ENCODE measurements at regions not wholly inside any gene's neighbourhood (a gene's known extent, or its start where the extent isn't known, plus 50 kb on each side); places are given as distances from the start of the nearest gene placed in this dataset.

GRCh38 chr3:107920538-107920937 lies 170.3 kb downstream of the CD47 start:
- CTCF ChIA-PET: interaction anchor here (1.1 kb wide), 1 partner anchor 65 kb away, joined by 5 read pairs; no protein-coding TSS in a partner anchor
- RAD21 ChIA-PET (ENCODE audit: unreplicated experiment): no interaction called here
- Histone ChIP-seq H3K4me3 (no peak overlapping the region), H2AFZ (ENCODE audit: control insufficient read depth, low read depth, low read length) (no peak overlapping the region), H3K27ac (ENCODE audit: control insufficient read depth, insufficient read depth) (no peak overlapping the region), H4K20me1 (ENCODE audit: control insufficient read depth, insufficient read depth) (no peaks in the 10 kb centered on the region), H3K4me2 (ENCODE audit: control insufficient read depth, insufficient read depth) (no peak overlapping the region), H3K9ac (ENCODE audit: control insufficient read depth, insufficient read depth, low read length) (no peak overlapping the region), H3K27me3 (replicated peaks in 1 of 2; ENCODE audit: control insufficient read depth in 2 of 2, insufficient read depth in 2 of 2, low read length in 1 of 2) (peaks cover 2 to 3% of the 10 kb centered on the region in 2 experiments; a peak in 2 of 4 replicates), H3K36me3 (ENCODE audit: control insufficient read depth in 2 of 2, insufficient read depth in 2 of 2, low read length in 1 of 2) (no peaks in the 10 kb centered on the region), H3K79me2 (ENCODE audit: control insufficient read depth, insufficient read depth, low read length) (no peaks in the 10 kb centered on the region), H3K9me3 (replicated peaks; ENCODE audit: control insufficient read depth, insufficient read depth, low read length) (no peaks in the 10 kb centered on the region), H3K4me1 (ENCODE audit: control insufficient read depth, insufficient read depth, low read length) (no peaks in the 10 kb centered on the region)
- TF ChIP-seq E2F8 (IDR thresholded peaks at IDR 0.05; ENCODE audit: low read depth, partially characterized antibody): no peak
- intact Hi-C loops (cut with micrococcal nuclease; ENCODE audit: unreplicated experiment): no loop called here
- no peak for ATAC-seq
- in situ Hi-C loops (cut with MboI): loop anchor here (10.0 kb wide), 1 partner anchor 686 kb away; no protein-coding TSS in a partner anchor
- FAIRE-seq: no peak
- 2% methylated on average over 2 of the region's 2 CpGs for WGBS (ENCODE audit: insufficient coverage, insufficient replicate concordance, low lambda C conversion rate, missing lambda C conversion rate)
- no TSS peak for BruUV-seq (replicated peaks)
- SMC1A ChIA-PET (ENCODE audit: uncharacterized antibody, unreplicated experiment): no interaction called here
- POLR2A ChIA-PET: no interaction called here
- DNase-seq (ENCODE audit: low read depth, low spot score): no peak

DNA sequence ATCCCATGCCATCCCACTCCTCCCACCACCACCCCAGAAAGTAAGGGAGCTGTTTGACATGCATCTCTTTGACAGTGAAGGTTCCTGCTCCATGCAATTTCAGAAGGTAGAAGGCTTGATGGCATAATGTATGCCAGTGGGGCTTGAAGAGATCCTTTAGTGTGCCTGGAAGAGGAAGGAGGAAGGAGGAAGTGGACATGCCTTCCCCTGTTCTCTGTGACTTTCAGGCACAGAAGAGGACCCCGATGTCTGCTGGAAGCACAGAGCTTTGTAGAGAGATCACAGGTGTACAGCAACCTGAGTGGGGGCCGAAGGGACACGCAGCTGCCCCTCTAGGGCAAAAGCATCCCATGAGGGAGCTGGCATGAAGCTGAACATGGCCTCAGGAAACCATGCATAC lies 171.6 kb downstream of the CD47 start:
- no peaks in the 10 kb centered on the region for H3K4me1 ChIP-seq (ENCODE audit: control insufficient read depth, insufficient read depth, low read length)
- ATAC-seq (no peak), FAIRE-seq (no peak), DNase-seq (ENCODE audit: low read depth, low spot score) (no peak)
- H2AFZ ChIP-seq (ENCODE audit: control insufficient read depth, low read depth, low read length): no peak overlapping the region
- in situ Hi-C loops (cut with MboI) (no loop called here), intact Hi-C loops (cut with micrococcal nuclease; ENCODE audit: unreplicated experiment) (no loop called here)
- POLR2A ChIA-PET: no interaction called here
- WGBS (ENCODE audit: insufficient coverage, insufficient replicate concordance, low lambda C conversion rate, missing lambda C conversion rate): 0% methylated on average over 3 of the region's 3 CpGs
- H3K36me3 ChIP-seq (ENCODE audit: control insufficient read depth in 2 of 2, insufficient read depth in 2 of 2, low read length in 1 of 2): no peaks in the 10 kb centered on the region
- SMC1A ChIA-PET (ENCODE audit: uncharacterized antibody, unreplicated experiment): interaction anchor here (1.3 kb wide), 1 partner anchor 9 kb away, joined by 4 read pairs; no protein-coding TSS in a partner anchor
- H3K27me3 ChIP-seq (replicated peaks in 1 of 2; ENCODE audit: control insufficient read depth in 2 of 2, insufficient read depth in 2 of 2, low read length in 1 of 2): peaks cover 2 to 3% of the 10 kb centered on the region in 2 experiments; a peak in 2 of 4 replicates
- RAD21 ChIA-PET (ENCODE audit: unreplicated experiment): no interaction called here
- no peaks in the 10 kb centered on the region for H4K20me1 ChIP-seq (ENCODE audit: control insufficient read depth, insufficient read depth)
- H3K4me3 ChIP-seq: no peak overlapping the region
- no peak overlapping the region for H3K4me2 ChIP-seq (ENCODE audit: control insufficient read depth, insufficient read depth)
- BruUV-seq (replicated peaks): no TSS peak
- no peaks in the 10 kb centered on the region for H3K79me2 ChIP-seq (ENCODE audit: control insufficient read depth, insufficient read depth, low read length)
- no peak overlapping the region for H3K27ac ChIP-seq (ENCODE audit: control insufficient read depth, insufficient read depth)
- no peaks in the 10 kb centered on the region for H3K9me3 ChIP-seq (replicated peaks; ENCODE audit: control insufficient read depth, insufficient read depth, low read length)
- CTCF ChIA-PET: interaction anchor here (0.6 to 1.3 kb wide), 4 partner anchors 9 to 684 kb away, joined by 3 read pairs; no protein-coding TSS in a partner anchor
- H3K9ac ChIP-seq (ENCODE audit: control insufficient read depth, insufficient read depth, low read length): no peak overlapping the region
- TF ChIP-seq SUZ12 (IDR thresholded peaks at IDR 0.05; ENCODE audit: unreplicated experiment) (no peak), NRF1 (conservative IDR thresholded peaks at IDR 0.05; ENCODE audit: low read depth, low read length) (no peak), E2F8 (IDR thresholded peaks at IDR 0.05; ENCODE audit: low read depth, partially characterized antibody) (no peak), CBX5 (IDR thresholded peaks at IDR 0.05; ENCODE audit: low read depth) (no peak), WRNIP1 (IDR thresholded peaks at IDR 0.05; ENCODE audit: borderline replicate concordance, low read depth, low read length) (no peak)
- TF ChIP-seq, protein P1, sequence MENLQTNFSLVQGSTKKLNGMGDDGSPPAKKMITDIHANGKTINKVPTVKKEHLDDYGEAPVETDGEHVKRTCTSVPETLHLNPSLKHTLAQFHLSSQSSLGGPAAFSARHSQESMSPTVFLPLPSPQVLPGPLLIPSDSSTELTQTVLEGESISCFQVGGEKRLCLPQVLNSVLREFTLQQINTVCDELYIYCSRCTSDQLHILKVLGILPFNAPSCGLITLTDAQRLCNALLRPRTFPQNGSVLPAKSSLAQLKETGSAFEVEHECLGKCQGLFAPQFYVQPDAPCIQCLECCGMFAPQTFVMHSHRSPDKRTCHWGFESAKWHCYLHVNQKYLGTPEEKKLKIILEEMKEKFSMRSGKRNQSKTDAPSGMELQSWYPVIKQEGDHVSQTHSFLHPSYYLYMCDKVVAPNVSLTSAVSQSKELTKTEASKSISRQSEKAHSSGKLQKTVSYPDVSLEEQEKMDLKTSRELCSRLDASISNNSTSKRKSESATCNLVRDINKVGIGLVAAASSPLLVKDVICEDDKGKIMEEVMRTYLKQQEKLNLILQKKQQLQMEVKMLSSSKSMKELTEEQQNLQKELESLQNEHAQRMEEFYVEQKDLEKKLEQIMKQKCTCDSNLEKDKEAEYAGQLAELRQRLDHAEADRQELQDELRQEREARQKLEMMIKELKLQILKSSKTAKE (IDR thresholded peaks at IDR 0.05; ENCODE audit: low read depth, poor library complexity, severe bottlenecking): no peak

All from GM12878 (cell line).